Frontal cortex (tissue), 3 donors: ENCODE measurements at regions not wholly inside any gene's neighbourhood (a gene's known extent, or its start where the extent isn't known, plus 50 kb on each side); places are given as distances from the start of the nearest gene placed in this dataset.

Source experiments
- DNase-seq, 2 donors: peaks; one replicate each; pipeline ENCODE4 v3.0.0; 2012; ENCODE audit warnings: low spot score in 2 of 2
- FAIRE-seq: peaks from 2 replicates; lab custom pipeline; 2012; peaks lifted over from hg19 to GRCh38; lab: Jason Lieb, UNC
- donor health status: control.
- donor health status: control.
- donor health status: control.

DNA sequence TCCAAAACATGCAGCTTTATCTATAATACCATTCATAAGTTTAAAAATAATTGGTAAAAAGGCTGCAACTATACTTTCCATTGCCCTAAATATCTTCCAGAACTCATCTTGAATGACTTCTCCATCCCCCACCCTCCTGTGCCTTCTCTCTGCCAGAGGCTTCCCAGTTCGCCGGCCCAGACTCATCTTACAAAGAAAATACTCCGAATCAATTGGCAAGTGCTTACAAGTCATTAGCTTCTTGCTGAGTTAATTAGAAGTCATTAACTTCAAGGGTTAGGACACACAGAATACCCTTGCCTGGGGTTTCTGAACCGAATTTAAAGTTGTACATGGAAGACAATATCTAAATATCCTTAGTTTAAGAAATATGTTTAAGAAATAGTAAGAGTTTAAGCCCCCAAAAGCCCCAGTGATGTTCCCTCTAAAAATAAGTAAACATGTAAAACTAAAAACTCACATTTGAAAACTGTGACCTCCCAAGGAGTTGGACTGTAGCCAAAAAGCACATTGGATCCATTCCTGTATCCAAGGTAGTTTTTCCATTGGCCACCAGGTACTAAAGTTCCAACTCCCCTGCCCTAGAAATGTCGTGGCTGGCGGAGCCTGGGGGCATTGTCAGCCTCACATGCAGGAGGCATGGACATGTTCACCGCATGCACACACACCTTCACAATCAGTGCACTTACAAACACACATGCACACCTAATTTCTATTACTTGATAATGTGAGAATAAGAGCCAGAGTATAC lies 535.2 kb upstream of the FAT1 start:
- FAIRE-seq = no peak
- DNase-seq = no peak

- no peak for DNase-seq
- no peak for FAIRE-seq
These were observed 545.3 kb upstream of the FAT1 start for GRCh38 chr4:187268940-187269339.

GRCh38 chr4:187270154-187270553 lies 546.5 kb upstream of the FAT1 start:
- no peak for FAIRE-seq

DNA sequence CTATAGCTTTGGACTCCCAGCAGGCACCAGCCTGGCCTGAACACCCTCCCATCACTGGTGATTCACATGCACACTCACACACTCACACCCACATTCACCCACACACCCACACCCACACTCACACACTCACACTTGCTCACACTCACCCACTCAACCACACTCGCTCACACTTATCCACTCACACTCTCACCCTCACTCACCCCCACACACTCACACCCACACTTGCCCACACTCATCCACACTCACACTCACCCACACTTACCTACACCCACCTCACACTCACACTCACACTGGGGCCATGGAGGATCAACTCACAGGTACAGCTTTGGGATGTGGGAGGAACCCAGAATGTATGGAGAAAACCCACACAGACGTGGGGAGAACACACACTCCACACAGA lies 548.2 kb upstream of the FAT1 start:
- DNase-seq = no peak
- FAIRE-seq = no peak

More at GRCh38 chr4:187270154-187270553, 546.5 kb upstream of the FAT1 start:
- DNase-seq = no peak

DNA sequence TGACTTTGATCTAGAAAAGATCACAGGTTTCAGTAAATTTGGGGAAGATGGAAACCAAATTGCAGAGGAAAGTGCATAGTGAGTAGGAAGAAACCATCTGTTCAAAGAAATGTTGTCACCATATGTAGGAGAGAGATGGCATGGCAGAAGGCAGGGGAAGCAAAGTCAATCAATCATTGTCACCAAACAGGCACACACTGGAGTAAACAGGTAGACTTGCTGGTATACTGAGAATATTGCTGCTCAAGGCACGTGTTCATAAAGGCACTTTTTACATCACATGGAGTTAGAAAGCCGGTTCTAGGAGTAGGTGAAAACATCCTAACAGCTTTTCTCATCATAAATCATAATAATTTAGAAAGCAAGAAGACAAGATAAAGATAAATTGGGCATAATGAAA lies 550.5 kb upstream of the FAT1 start:
- FAIRE-seq (no peak), DNase-seq (no peak)

- no peak for FAIRE-seq
- DNase-seq = no peak
These were observed 553.2 kb upstream of the FAT1 start for GRCh38 chr4:187276736-187277408.

GRCh38 chr4:187283201-187283955 lies 559.7 kb upstream of the FAT1 start:
- DNase-seq = no peak
- no peak for FAIRE-seq

DNA sequence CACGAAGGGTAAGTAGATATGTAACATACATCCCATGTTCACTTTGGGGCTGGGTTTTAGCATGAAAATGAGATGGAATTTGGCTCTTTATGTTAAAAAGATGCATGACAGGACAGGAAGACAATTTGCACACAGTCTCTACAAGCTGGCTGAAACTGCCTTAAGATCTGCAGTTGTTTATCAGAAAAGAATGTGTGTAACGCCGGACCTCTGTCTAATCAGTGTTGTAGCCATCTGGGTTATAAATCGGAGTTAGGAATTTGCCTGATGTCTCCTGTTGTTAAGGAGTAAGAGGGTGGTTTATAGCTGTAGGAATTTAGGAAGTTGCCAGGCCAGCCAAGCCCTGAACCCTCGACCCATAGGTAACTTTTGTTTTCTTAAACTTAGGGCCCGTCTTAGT lies 562.9 kb upstream of the FAT1 start:
- FAIRE-seq (no peak), DNase-seq (no peak)

GRCh38 chr4:187289371-187289770 lies 565.7 kb upstream of the FAT1 start:
- FAIRE-seq = no peak
- DNase-seq = no peak

DNA sequence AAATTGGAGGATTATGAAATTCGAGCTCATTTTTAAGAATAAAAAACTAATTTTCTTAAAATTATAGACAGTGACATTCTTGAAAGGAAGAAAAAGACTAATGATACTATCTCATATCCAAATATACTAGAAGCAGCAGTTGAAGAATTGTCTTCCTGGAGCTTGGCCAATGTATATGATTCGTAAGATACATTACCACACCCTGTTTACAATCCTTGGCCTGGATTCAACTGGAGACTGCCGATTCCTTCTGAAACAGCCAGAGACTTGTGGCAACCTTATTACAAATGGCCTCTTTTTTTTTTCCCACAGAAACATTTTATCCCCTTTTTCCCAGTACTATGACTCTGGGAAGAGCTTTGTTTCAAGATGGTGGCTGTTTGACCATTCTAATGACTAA lies 571.2 kb upstream of the FAT1 start:
- DNase-seq (no peak), FAIRE-seq (no peak)

DNA sequence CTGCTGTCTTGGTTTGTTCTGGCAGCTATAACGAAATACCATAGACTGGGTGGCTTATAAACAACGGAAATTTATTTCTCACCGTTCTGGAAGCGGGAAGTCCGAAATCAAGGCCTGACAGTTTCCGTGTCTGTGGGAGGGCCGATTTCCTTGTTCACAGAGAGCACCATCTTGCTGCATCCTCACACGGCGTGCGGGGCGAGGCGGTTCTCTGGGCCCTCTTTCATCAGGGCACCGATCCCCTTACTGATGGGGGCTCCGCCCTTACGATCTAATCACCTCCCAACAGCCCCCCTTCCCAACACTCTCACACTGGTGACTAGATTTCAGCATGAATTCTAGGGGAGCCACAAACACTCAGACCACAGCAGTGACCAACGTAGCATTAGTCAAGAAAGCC lies 578.3 kb upstream of the FAT1 start:
- no peak for FAIRE-seq
- no peak for DNase-seq

- no peak for FAIRE-seq
- no peak for DNase-seq
These were observed 578.9 kb upstream of the FAT1 start for GRCh38 chr4:187302457-187303150.

GRCh38 chr4:187304133-187304532 lies 580.5 kb upstream of the FAT1 start:
- DNase-seq (no peak), FAIRE-seq (no peak)

GRCh38 chr4:187307131-187307530 lies 583.5 kb upstream of the FAT1 start:
- FAIRE-seq (no peak), DNase-seq (no peak)

DNA sequence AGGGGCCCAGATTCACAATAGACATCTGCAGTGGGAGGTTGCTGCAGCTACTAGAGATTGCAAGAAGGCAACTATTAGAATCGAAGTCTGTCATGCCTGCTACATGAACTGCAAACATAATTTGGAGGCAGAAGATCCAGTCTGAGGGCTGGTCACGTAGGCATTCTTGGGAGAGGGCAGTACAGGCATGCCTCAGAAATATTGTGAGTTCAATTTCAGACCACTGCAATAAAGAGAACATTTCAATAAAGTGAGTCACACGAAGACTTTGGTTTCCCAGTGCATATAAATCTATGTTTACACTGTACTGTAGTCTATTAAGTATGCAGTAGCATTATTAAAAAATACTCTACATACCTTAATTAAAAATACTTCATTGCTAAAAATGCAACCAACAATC lies 585.8 kb upstream of the FAT1 start:
- FAIRE-seq = no peak
- DNase-seq = no peak

GRCh38 chr4:187312299-187312698 lies 588.6 kb upstream of the FAT1 start:
- no peak for DNase-seq
- no peak for FAIRE-seq

GRCh38 chr4:187317799-187318198 lies 594.1 kb upstream of the FAT1 start:
- FAIRE-seq (no peak), DNase-seq (no peak)

DNA sequence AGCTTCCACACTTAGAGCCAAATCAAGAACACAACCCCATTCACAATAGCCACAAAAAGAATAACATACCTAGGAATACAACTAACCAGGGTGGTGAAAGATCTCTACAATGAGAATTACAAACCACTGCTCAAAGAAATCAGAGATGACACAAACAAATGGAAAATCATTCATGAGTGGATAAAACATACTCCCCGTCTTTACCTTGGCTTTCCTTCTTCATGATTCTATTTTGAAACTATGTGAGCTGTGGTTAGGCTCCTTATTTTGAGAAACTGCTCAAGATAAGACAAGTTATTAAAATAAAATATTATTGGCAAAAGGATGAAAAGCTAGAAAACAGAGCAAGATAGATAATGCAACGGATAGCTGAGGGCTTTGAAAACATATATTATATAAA lies 598.1 kb upstream of the FAT1 start:
- FAIRE-seq = no peak
- DNase-seq = no peak

DNA sequence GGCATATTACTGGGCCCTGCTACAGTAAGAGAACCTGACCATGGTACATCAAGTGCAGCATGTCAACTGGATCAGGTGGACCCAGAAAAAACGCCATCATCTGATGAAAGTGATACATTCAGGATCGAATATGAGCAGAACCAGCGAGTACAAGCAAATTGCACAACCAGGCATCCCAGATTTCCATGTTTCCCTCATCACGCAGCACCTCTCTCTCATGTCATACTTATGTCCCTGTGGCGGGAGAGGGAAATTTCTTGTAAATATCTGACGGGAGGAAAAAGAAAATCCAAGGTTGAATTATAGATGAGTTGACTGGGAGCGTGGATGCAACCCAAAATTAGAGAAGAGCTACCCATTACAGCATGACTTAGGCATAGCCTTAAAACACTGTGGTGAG lies 608.5 kb upstream of the FAT1 start:
- FAIRE-seq = no peak
- no peak for DNase-seq

GRCh38 chr4:187333151-187333550 lies 609.5 kb upstream of the FAT1 start:
- DNase-seq = no peak
- no peak for FAIRE-seq
